HEK293T (cell line): ENCODE measurements at regions not wholly inside any gene's neighbourhood (a gene's known extent, or its start where the extent isn't known, plus 50 kb on each side); places are given as distances from the start of the nearest gene placed in this dataset.

ENCODE experiments used
- BHLHE40 ChIP-seq: fragments of 450-650 bp; IDR thresholded peaks from 2 replicates; pipeline ENCODE4 v1.6.1; 2016; ENCODE audit warnings: mild to moderate bottlenecking, moderate library complexity, borderline replicate concordance
- ELF4 ChIP-seq: fragments of 450-650 bp; IDR thresholded peaks from 2 replicates; pipeline ENCODE4 v1.6.1; 2017; ENCODE audit warnings: antibody characterized with exemption
- FOXA1 ChIP-seq: fragments of 450-650 bp; IDR thresholded peaks from 2 replicates; pipeline ENCODE4 v1.6.1; 2016; ENCODE audit warnings: mild to moderate bottlenecking
- FOXM1 ChIP-seq: fragments of 450-650 bp; IDR thresholded peaks from 2 replicates; pipeline ENCODE4 v1.6.1; 2017; ENCODE audit warnings: mild to moderate bottlenecking, borderline replicate concordance
- L3MBTL2 ChIP-seq: fragments of 450-650 bp; conservative IDR thresholded peaks from 2 replicates; pipeline ENCODE4 v1.6.1; 2016; ENCODE audit warnings: mild to moderate bottlenecking
- LEF1 ChIP-seq: fragments of 450-650 bp; IDR thresholded peaks from 2 replicates; pipeline ENCODE4 v1.6.1; 2017; ENCODE audit warnings: mild to moderate bottlenecking, borderline replicate concordance
- NFRKB ChIP-seq: fragments of 450-650 bp; IDR thresholded peaks from 2 replicates; pipeline ENCODE4 v1.6.1; 2016; ENCODE audit warnings: mild to moderate bottlenecking, moderate library complexity
- TARDBP ChIP-seq: fragments of 450-650 bp; IDR thresholded peaks from 2 replicates; pipeline ENCODE4 v1.6.1; 2016

DNA sequence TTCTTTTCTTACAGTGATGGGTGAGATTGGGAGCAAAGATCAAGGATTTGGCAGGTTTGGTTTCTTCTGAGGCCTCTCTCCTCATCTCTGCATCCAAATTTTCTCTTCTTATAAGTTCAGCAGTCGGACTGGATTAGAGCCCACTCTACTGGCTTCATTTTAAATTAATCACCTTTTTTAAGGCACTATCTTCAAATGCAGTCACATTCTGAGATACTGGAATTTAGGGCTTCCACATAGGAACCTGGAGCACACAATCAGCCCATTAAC, 56.5 kb upstream of the PLSCR4 start:
- TF ChIP-seq L3MBTL2 (no peak), NFRKB (no peak), FOXA1 (no peak), FOXM1 (no peak), LEF1 (no peak), ELF4 (no peak), TARDBP (no peak), BHLHE40 (no peak)
